ENCODE measurements at regions not wholly inside any gene's neighbourhood (a gene's known extent, or its start where the extent isn't known, plus 50 kb on each side); places are given as distances from the start of the nearest gene placed in this dataset.
"Not testable (repeated sequence)": the region's sequence is repeated elsewhere in the genome, so short reads cannot be mapped to it uniquely, and the experiment has no call there.

DNA sequence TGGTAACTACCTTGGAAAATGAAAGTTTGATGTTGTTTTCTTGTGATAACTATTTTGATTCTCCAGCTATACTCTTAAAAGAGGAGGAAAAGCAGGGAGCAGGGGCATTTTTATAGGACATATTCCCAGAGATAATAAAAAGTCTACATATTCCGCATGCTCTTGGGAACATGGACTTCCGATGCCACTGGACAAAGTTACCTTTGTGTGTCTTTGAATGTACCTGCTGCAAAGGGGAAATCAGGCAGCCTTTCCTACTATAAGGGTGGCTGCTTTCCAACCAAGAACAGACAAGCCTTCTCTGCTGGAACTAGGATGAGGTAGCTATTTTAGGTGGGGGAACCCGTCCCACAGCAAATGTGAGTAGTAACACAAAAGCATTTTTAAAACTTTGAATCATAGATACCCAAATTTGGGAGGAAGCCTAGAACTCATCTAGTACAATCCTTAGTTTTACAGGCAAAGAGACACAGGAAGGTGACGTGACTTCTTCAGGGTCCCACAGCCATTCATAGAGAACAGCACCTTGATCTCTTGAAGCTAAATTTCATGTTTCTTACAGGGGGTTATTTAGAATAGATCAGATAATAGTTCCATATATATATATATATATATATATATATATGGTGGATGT lies 179.9 kb downstream of the FASLG start:
- DNase-seq = no peak
- no peaks in the 10 kb centered on the region for H3K36me3 ChIP-seq
- H3K4me3 ChIP-seq = no peak overlapping the region
- no peaks in the 10 kb centered on the region for H3K27me3 ChIP-seq
- 69 to 71% methylated on average over 4 of the region's 4 CpGs for WGBS, 2 donors
- H3K27ac ChIP-seq = no peak overlapping the region
- no peaks in the 10 kb centered on the region for H3K9me3 ChIP-seq
- H3K4me1 ChIP-seq = peaks cover 0 to 16% (median 0%) of the 10 kb centered on the region in 3 donors
- intact Hi-C loops (cut with DNase I) = no loop called here
- TF ChIP-seq CTCF (IDR thresholded peaks at IDR 0.05) = no peak
- TF ChIP-seq POLR2A (IDR thresholded peaks at IDR 0.05) = no peak

GRCh38 chr1:172839639-172840038 lies 180.7 kb downstream of the FASLG start:
- H3K27ac ChIP-seq; H3K36me3 ChIP-seq; intact Hi-C loops (cut with DNase I); DNase-seq; H3K4me3 ChIP-seq; H3K9me3 ChIP-seq; H3K27me3 ChIP-seq: not testable (repeated sequence)
- peaks cover 0 to 16% (median 6%) of the 10 kb centered on the region in 3 donors for H3K4me1 ChIP-seq
- 93 to 95% methylated on average over 6 to 8 of the region's 8 CpGs for WGBS, 2 donors

GRCh38 chr1:172843444-172843843 lies 184.5 kb downstream of the FASLG start:
- peak overlapping the region in 2 of 4 donors; percentile 3 to 5 for H3K27ac ChIP-seq
- intact Hi-C loops (cut with DNase I) = no loop called here
- no peak for DNase-seq
- no peaks in the 10 kb centered on the region for H3K36me3 ChIP-seq
- TF ChIP-seq CTCF (IDR thresholded peaks at IDR 0.05) (no peak), POLR2A (IDR thresholded peaks at IDR 0.05) (no peak)
- H3K4me3 ChIP-seq = no peak overlapping the region
- H3K4me1 ChIP-seq = peaks cover 0 to 11% (median 8%) of the 10 kb centered on the region in 3 donors
- H3K9me3 ChIP-seq = no peaks in the 10 kb centered on the region
- H3K27me3 ChIP-seq = no peaks in the 10 kb centered on the region
- WGBS, 2 donors = 38 to 45% methylated on average over 2 of the region's 2 CpGs

DNA sequence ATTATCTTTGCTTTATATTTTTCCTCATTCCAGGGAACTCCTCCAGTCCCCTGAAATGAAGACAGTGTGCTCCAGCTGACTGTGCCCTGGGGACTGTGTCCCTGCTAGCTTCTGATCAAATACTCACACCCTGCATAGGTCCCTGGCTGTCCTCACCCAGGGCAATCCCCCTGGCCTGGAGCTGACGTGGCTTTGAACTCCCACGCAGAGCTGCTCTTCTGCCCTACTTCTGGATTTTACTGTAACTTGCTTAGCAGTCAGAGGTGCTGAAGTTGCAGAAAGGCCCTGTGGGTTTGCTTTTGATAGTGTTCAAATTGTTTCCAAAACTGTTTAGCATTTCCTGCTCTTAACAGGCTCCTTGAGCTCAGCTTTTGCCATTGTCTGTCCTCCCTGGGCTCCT lies 186.5 kb downstream of the FASLG start:
- Histone ChIP-seq H3K4me1 (peaks cover 0 to 8% (median 5%) of the 10 kb centered on the region in 3 donors), H3K4me3 (no peak overlapping the region), H3K27me3 (no peaks in the 10 kb centered on the region), H3K27ac (no peak overlapping the region), H3K9me3 (no peaks in the 10 kb centered on the region), H3K36me3 (no peaks in the 10 kb centered on the region)
- intact Hi-C loops (cut with DNase I) = no loop called here
- no peak for DNase-seq
- WGBS, 2 donors = 54 to 68% methylated on average over 2 of the region's 2 CpGs
- TF ChIP-seq CTCF (IDR thresholded peaks at IDR 0.05) (no peak), POLR2A (IDR thresholded peaks at IDR 0.05) (no peak)

DNA sequence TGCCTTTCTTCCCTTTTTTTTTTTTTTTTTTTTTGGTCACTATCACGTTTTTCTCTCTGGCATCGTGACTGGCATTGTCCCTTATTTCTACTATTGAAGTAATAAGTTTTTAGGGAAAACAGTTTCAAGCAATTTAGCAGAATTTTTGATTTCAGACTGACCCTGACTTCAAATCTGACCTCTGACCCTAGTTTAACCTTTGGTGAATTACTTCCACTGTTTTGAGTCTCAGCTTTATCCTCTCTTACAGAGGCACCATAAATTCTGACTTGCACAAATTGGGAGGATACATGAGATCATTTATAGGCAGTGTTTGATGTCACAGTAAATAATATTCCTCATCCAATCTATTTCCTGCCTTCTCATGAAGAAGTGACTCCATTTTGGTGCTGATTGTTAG lies 187.0 kb downstream of the FASLG start:
- no peaks in the 10 kb centered on the region for H3K9me3 ChIP-seq
- WGBS, 2 donors = 65 to 87% methylated on average over 2 of the region's 2 CpGs
- DNase-seq = no peak
- H3K27ac ChIP-seq = no peak overlapping the region
- intact Hi-C loops (cut with DNase I) = no loop called here
- H3K36me3 ChIP-seq = no peaks in the 10 kb centered on the region
- peaks cover 0 to 8% (median 5%) of the 10 kb centered on the region in 3 donors for H3K4me1 ChIP-seq
- H3K27me3 ChIP-seq = no peaks in the 10 kb centered on the region
- H3K4me3 ChIP-seq = no peak overlapping the region
- TF ChIP-seq CTCF (IDR thresholded peaks at IDR 0.05) = no peak
- no peak for TF ChIP-seq POLR2A (IDR thresholded peaks at IDR 0.05)

- H3K36me3 ChIP-seq; H3K4me1 ChIP-seq; H3K9me3 ChIP-seq; H3K27me3 ChIP-seq; intact Hi-C loops (cut with DNase I); H3K4me3 ChIP-seq; DNase-seq; H3K27ac ChIP-seq: not testable (repeated sequence)
Observed at GRCh38 chr1:172847814-172848213, 188.9 kb downstream of the FASLG start.
